AG04449 (cell line): ENCODE measurements at regions not wholly inside any gene's neighbourhood (a gene's known extent, or its start where the extent isn't known, plus 50 kb on each side); places are given as distances from the start of the nearest gene placed in this dataset.

Experiments
- CTCF ChIA-PET: fragments of 350-600 bp; formaldehyde crosslinking; extraction: SDS; loops from one replicate; lab custom pipeline; 2021; ENCODE audit warnings: antibody characterized with exemption; lab: Yijun Ruan, JAX
- POLR2A ChIA-PET: fragments of 400-600, 350-600 bp; formaldehyde crosslinking; extraction: SDS; loops from one replicate; lab custom pipeline; 2020; ENCODE audit warnings: antibody characterized with exemption, inconsistent platforms; lab: Yijun Ruan, JAX
- DNase-seq: peaks from one replicate; pipeline ENCODE4 v3.0.0-alpha.2; 2010; ENCODE audit warnings: low read depth, low spot score
- H3K4me3 ChIP-seq: 2 replicates; pipeline ENCODE4 v1.5.1; 2011; ENCODE audit warnings: low read depth, mild to moderate bottlenecking, control low read depth, low read length
- CTCF ChIP-seq: IDR thresholded peaks from one replicate; pipeline ENCODE4 v1.5.1; 2011; ENCODE audit warnings: mild to moderate bottlenecking, moderate library complexity, low read length, control low read depth, inconsistent platforms; ENCODE audit not compliant: insufficient read depth; ENCODE audit errors: missing control alignments

DNA sequence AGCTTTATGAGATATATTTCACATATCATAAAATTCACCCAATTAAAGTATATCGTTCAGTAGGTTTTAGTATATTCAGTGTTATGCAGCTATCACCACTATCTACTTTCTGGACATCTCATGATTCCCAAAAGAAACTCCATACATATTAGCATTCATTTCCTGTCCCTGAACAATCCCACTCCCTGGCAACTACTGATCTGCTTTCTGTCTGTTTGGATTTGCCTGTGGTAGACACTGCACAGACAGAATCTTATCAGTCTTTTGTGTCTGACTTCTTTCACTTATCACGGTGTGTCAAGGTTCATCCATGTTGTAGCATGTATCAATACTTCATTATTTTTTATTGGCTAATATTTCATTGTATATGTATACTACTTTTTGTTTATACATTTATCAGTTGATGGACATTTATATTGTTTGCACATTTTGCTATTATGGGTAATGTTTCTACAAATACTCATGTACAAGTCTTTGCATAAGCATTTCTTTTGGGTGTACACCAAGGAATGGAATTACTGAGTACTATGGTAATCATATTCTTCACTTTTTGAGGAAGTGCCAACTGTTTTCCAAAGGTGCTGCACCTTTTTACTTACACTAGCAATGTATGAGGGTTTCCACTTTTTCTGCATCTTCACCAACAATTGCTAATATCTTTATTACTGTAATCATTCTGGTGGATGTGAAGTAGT is 373.9 kb downstream of the AASDHPPT start:
- POLR2A ChIA-PET = no interaction called here
- no peak overlapping the region for H3K4me3 ChIP-seq
- CTCF ChIA-PET = no interaction called here
- DNase-seq = no peak
- TF ChIP-seq CTCF = no peak

DNA sequence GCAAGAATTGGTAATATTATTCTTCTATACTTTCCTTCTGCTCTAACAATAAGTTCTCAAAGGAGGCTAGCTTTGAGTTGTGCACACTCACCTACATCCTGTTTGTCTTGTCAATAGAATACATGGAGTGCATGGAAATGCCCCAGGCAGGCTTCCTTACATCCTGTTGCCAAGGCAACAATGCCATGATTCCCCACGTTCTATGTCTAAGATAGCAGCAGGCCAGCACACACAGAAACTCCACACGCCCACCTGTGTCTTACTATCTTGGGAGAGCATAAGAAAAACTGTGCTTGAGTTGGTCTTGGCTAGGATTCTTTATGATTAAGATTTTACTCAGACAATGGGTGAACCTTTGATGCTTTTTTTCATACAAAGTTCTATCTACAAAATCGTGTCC is 379.2 kb downstream of the AASDHPPT start:
- POLR2A ChIA-PET = no interaction called here
- no peak for TF ChIP-seq CTCF
- CTCF ChIA-PET = interaction anchor here (1.0 to 1.3 kb wide), 2 partner anchors 22 to 41 kb away, joined by 3 read pairs; no protein-coding TSS in a partner anchor
- H3K4me3 ChIP-seq = no peak overlapping the region
- DNase-seq = no peak

DNA sequence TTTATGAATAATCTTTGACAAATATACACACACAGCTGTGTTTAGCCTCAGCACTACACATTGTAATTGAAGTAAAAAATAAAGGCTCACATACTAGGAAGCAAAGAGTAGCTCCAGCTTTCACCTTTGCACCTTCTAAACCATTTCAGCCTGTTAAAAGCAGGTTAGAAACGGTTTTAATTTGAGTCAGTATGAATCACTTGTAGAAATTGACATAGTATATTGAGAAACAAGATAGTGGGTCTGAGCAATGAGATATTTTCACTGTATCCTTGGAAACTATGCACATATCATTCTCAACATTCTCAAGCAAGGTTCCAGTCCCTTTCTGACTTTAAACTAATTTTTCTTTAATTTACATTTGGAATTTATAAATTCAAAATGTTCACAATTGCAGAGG is 380.3 kb downstream of the AASDHPPT start:
- ChIA-PET CTCF (interaction anchor here (1.0 to 1.3 kb wide), 4 partner anchors 21 to 139 kb away, joined by 3 read pairs; no protein-coding TSS in a partner anchor), POLR2A (no interaction called here)
- DNase-seq = no peak
- H3K4me3 ChIP-seq = no peak overlapping the region
- no peak for TF ChIP-seq CTCF

DNA sequence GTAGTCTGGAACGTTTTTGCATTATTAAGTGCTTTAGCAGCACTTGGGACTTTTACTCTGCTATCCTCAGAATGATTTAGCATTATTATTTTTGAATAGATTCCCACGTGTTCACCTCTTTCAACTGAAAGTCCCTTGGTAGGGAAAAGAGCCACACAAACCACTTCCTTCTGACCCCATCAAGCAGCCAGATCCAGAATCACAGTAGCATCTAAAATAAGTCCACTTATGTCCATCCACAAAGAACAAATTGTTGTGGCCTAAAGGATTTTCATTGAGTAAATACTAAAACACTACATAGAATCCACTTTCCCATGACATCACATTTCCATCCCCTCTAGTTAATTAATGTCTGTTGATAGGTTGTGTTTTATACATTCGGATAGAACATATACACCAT is 381.7 kb downstream of the AASDHPPT start:
- no peak for DNase-seq
- ChIA-PET POLR2A (interaction anchor here (0.6 kb wide), 1 partner anchor 90 kb away, joined by 3 read pairs; no protein-coding TSS in a partner anchor), CTCF (no interaction called here)
- no peak overlapping the region for H3K4me3 ChIP-seq
- TF ChIP-seq CTCF = no peak

- TF ChIP-seq CTCF = no peak
- no peak overlapping the region for H3K4me3 ChIP-seq
- CTCF ChIA-PET = interaction anchor here (0.6 kb wide), 1 partner anchor 13 kb away, joined by 3 read pairs; no protein-coding TSS in a partner anchor
- DNase-seq = no peak
- POLR2A ChIA-PET = no interaction called here
Measured at GRCh38 chr11:106461148-106461691, 383.8 kb downstream of the AASDHPPT start.

DNA sequence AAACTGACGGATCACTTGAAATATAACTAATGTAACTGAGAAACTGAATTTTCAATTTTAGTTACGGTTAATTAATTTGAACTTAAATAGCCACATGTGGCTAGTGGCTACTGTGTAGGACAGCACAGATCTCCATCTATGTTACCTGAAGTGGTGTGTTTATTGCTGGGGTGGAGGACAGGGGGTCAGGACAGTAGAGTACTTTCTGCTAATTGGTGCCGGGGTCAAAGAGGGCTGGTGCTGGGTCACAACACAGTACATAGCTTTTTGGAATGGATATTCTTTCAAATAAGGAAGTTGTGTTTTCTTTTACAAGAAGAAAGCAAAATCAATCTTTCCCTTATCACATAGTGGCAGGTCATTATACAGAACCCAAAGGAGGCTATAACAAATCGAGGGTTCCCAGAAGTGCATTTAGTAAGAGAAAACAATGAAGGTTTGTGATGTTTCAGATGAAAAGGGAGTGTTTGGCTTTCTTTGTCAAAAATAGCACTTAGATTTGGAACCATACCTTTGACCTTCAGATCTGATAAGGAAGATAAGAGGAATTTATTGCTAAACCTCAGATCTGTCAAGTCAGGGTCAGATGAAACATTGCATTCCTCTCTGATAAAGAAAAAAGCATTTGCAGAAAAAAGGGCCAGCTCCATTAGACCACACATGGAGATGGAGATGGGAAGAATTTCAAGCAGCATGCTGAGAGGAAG is 384.5 kb downstream of the AASDHPPT start:
- H3K4me3 ChIP-seq = no peak overlapping the region
- no peak for DNase-seq
- TF ChIP-seq CTCF = no peak
- CTCF ChIA-PET = no interaction called here
- POLR2A ChIA-PET = no interaction called here
